K562 (cell line): ENCODE measurements at regions not wholly inside any gene's neighbourhood (a gene's known extent, or its start where the extent isn't known, plus 50 kb on each side); places are given as distances from the start of the nearest gene placed in this dataset.

Experiments
- ATAC-seq: fragments of 200-7000 bp; cut with Tn5 transposase; 3 replicates; pipeline ENCODE4 v1.9.1; 2020; ENCODE audit warnings: moderate library complexity
- BruUV-seq: library from RNA; stranded (reverse); fragments of 400-500 nt; replicated peaks from 2 replicates; lab custom pipeline; 2021; lab: Mats Ljungman, UMichigan
- CTCF ChIA-PET: fragments of 300-600 bp; formaldehyde crosslinking; extraction: SDS; loops from one replicate; lab custom pipeline; 2021; ENCODE audit warnings: low intra/inter-chr PET ratio; lab: Yijun Ruan, JAX
- POLR2A ChIA-PET: fragments of 300-600, 350-650 bp; sonication (Branson Sonifier 250); formaldehyde crosslinking; extraction: SDS; loops from one replicate; lab custom pipeline; 2021; ENCODE audit warnings: antibody characterized with exemption, inconsistent platforms; lab: Yijun Ruan, JAX
- DNase-seq, 4 experiments: peaks; one replicate each; pipeline versions ENCODE4 v3.0.0 to v3.0.0-alpha.2; 2011 to 2018; ENCODE audit warnings: low spot score in 3 of 4, mixed read lengths in 3 of 4; ENCODE audit errors: extremely low read depth in 1 of 4
- FAIRE-seq: peaks from 2 replicates; lab custom pipeline; 2011; peaks lifted over from hg19 to GRCh38; lab: Jason Lieb, UNC
- H2AFZ ChIP-seq: 2 replicates; pipeline ENCODE4 v1.6.0; 2011; ENCODE audit warnings: low read depth, low read length, control low read depth, inconsistent platforms
- H3K27ac ChIP-seq: fragments of 200-600 bp; 3 replicates; pipeline ENCODE4 v1.8.0; 2011; ENCODE audit warnings: low read depth, mild to moderate bottlenecking, control low read depth, inconsistent platforms, low read length, moderate library complexity, mixed read lengths; ENCODE audit errors: extremely low read depth
- H3K27me3 ChIP-seq, 2 experiments: fragments of 300-600 bp in 1 of 2; 2 replicates in 1 of 2; 3 replicates in 1 of 2; pipeline versions ENCODE4 v1.6.0 to v1.8.0; 2011; ENCODE audit warnings: inconsistent platforms in 2 of 2, low read length in 2 of 2, mild to moderate bottlenecking in 1 of 2, mixed read lengths in 1 of 2, moderate library complexity in 1 of 2; ENCODE audit not compliant: control insufficient read depth in 2 of 2, insufficient read depth in 2 of 2
- H3K36me3 ChIP-seq: fragments of 300-600 bp; 3 replicates; pipeline ENCODE4 v1.8.0; 2011; ENCODE audit warnings: mild to moderate bottlenecking, low read length, inconsistent platforms; ENCODE audit not compliant: control insufficient read depth, insufficient read depth
- H3K4me1 ChIP-seq, 2 experiments: fragments of 200-600 bp in 1 of 2; replicated peaks in 1 of 2; 2 replicates in 1 of 2; 3 replicates in 1 of 2; pipeline versions ENCODE4 v1.5.1 to v1.8.0; 2011; ENCODE audit warnings: inconsistent platforms in 2 of 2, low read length in 2 of 2, mild to moderate bottlenecking in 1 of 2, mixed read lengths in 1 of 2, moderate library complexity in 1 of 2; ENCODE audit not compliant: control insufficient read depth in 2 of 2, insufficient read depth in 2 of 2
- H3K4me2 ChIP-seq: 2 replicates; pipeline ENCODE4 v1.6.1; 2011; ENCODE audit warnings: low read length, control low read depth, inconsistent platforms, mixed read lengths; ENCODE audit not compliant: insufficient read depth
- H3K4me3 ChIP-seq: fragments of 200-600 bp; sonication (generic), shearing (Covaris generic); 2 replicates; pipeline ENCODE4 v1.5.1; 2016; ENCODE audit warnings: control low read depth, inconsistent platforms
- H3K79me2 ChIP-seq: fragments of 200-600 bp; 3 replicates; pipeline ENCODE4 v1.8.0; 2011; ENCODE audit warnings: low read length, inconsistent platforms; ENCODE audit not compliant: control insufficient read depth, insufficient read depth
- H3K9ac ChIP-seq, 2 experiments: 2 replicates each; pipeline versions ENCODE4 v1.6.0 to v1.6.1; 2011; ENCODE audit warnings: low read depth in 2 of 2, low read length in 2 of 2, control low read depth in 1 of 2, inconsistent platforms in 1 of 2, mild to moderate bottlenecking in 1 of 2, mixed read lengths in 1 of 2; ENCODE audit not compliant: insufficient read depth in 1 of 2
- H3K9me1 ChIP-seq: one replicate; pipeline ENCODE4 v1.6.0; 2011; ENCODE audit warnings: inconsistent platforms, mild to moderate bottlenecking, low read length, moderate library complexity; ENCODE audit not compliant: control insufficient read depth, insufficient read depth
- H3K9me3 ChIP-seq: replicated peaks from 2 replicates; pipeline ENCODE4 v1.5.1; 2011; ENCODE audit warnings: low read depth, low read length, inconsistent platforms; ENCODE audit not compliant: control insufficient read depth, insufficient read depth
- H4K20me1 ChIP-seq: replicated peaks from 2 replicates; pipeline ENCODE4 v1.6.1; 2011; ENCODE audit warnings: low read length, inconsistent platforms, mixed read lengths; ENCODE audit not compliant: control insufficient read depth, insufficient read depth
- BHLHE40 ChIP-seq: IDR thresholded peaks from 2 replicates; pipeline ENCODE4 v1.6.1; 2011; ENCODE audit warnings: low read length, improper control_type of control experiment
- C11orf30 ChIP-seq: fragments of 450-650 bp; IDR thresholded peaks from 2 replicates; pipeline ENCODE4 v1.6.1; 2016; ENCODE audit warnings: low read depth, mild to moderate bottlenecking
- E2F6 ChIP-seq, 2 experiments: IDR thresholded peaks; 2 replicates each; pipeline ENCODE4 v1.6.1; 2011; ENCODE audit warnings: borderline replicate concordance in 1 of 2, control low read depth in 1 of 2, low read depth in 1 of 2, low read length in 1 of 2, mild to moderate bottlenecking in 1 of 2, mixed read lengths in 1 of 2, moderate library complexity in 1 of 2; ENCODE audit not compliant: insufficient read depth in 1 of 2, insufficient read length in 1 of 2, poor library complexity in 1 of 2, severe bottlenecking in 1 of 2; ENCODE audit errors: extremely low read depth in 1 of 2
- FOSL1 ChIP-seq: fragments of 200-800 bp; sonication (Bioruptor generic); conservative IDR thresholded peaks from 2 replicates; pipeline ENCODE4 v1.6.1; 2016; ENCODE audit warnings: missing genetic modification characterization, missing compliant biosample characterization
- MAFF ChIP-seq: IDR thresholded peaks from 2 replicates; pipeline ENCODE4 v1.6.1; 2012; ENCODE audit warnings: low read length, improper control_type of control experiment
- MAFG ChIP-seq: fragments of 450-650 bp; conservative IDR thresholded peaks from 2 replicates; pipeline ENCODE4 v1.6.1; 2016; ENCODE audit warnings: missing genetic modification characterization, missing compliant biosample characterization
- MTA1 ChIP-seq: fragments of 450-650 bp; IDR thresholded peaks from 2 replicates; pipeline ENCODE4 v1.6.1; 2017; ENCODE audit warnings: borderline replicate concordance
- NFE2 ChIP-seq: IDR thresholded peaks from 2 replicates; pipeline ENCODE4 v1.6.1; 2014; ENCODE audit warnings: antibody characterized with exemption, low read depth
- NR2C1 ChIP-seq, 2 experiments: fragments of 450-650 bp; IDR thresholded peaks; 2 replicates each; pipeline ENCODE4 v1.6.1; 2017; ENCODE audit warnings: mild to moderate bottlenecking in 2 of 2, antibody characterized with exemption in 1 of 2, inconsistent platforms in 1 of 2, missing compliant biosample characterization in 1 of 2, missing genetic modification characterization in 1 of 2
- PTTG1 ChIP-seq: fragments of 450-650 bp; IDR thresholded peaks from 2 replicates; pipeline ENCODE4 v1.6.1; 2016; ENCODE audit warnings: low read depth, mild to moderate bottlenecking, missing genetic modification characterization, missing compliant biosample characterization
- ZEB2 ChIP-seq: fragments of 450-650 bp; IDR thresholded peaks from 2 replicates; pipeline ENCODE4 v1.6.1; 2016
- ZNF316 ChIP-seq: fragments of 450-650 bp; IDR thresholded peaks from 2 replicates; pipeline ENCODE4 v1.6.1; 2016
- WGBS: fragments of 100-300 bp; shearing (Covaris generic); methylation state at CpG from one replicate; pipeline ENCODE4 v1.1.6; 2016; ENCODE audit warnings: low coverage, mixed read lengths; ENCODE audit not compliant: insufficient coverage; ENCODE audit errors: missing lambda C conversion rate; 5-methylcytosine and 5-hydroxymethylcytosine counted together
- in situ Hi-C: fragments of 300-500 bp; cut with MboI; formaldehyde crosslinking; loops from 4 replicates; pipeline ENCODE4 v1.15.0; 2018; ENCODE audit warnings: inconsistent platforms, mixed read lengths
- intact Hi-C: fragments of 100-400 bp; cut with micrococcal nuclease; formaldehyde crosslinking; loops from 2 replicates; pipeline ENCODE4 v1.14.2; 2022
- TF ChIP-seq, protein P1 (sequence below), 2 experiments: fragments of 450-650 bp in 1 of 2; IDR thresholded peaks; 2 replicates each; pipeline ENCODE4 v1.6.1; 2011 to 2017; ENCODE audit warnings: low read depth in 2 of 2, antibody characterized with exemption in 1 of 2, borderline replicate concordance in 1 of 2, low read length in 1 of 2, mild to moderate bottlenecking in 1 of 2, mixed read lengths in 1 of 2; ENCODE audit not compliant: control insufficient read depth in 1 of 2

- TF ChIP-seq E2F6 (IDR thresholded peaks at IDR 0.05; ENCODE audit: borderline replicate concordance in 1 of 2, extremely low read depth in 1 of 2, insufficient read depth in 1 of 2, insufficient read length in 1 of 2, low read depth in 1 of 2, low read length in 1 of 2, poor library complexity in 1 of 2, severe bottlenecking in 1 of 2): peak in 1 of 2 experiments; percentile 27
- TF ChIP-seq BHLHE40: peak; percentile 52
- no peak for TF ChIP-seq PTTG1 (tag)
- no peak for TF ChIP-seq NR2C1 (IDR thresholded peaks at IDR 0.05)
- TF ChIP-seq NR2C1 (tag; IDR thresholded peaks at IDR 0.05): 0 out of 2 replicates have a peak, but pooled peaks have one; percentile 20
- peak; percentile 84 for TF ChIP-seq FOSL1 (tag)
Measured at GRCh38 chr6:138682704-138683527, 90.7 kb upstream of the CCDC28A start (continued).

DNA sequence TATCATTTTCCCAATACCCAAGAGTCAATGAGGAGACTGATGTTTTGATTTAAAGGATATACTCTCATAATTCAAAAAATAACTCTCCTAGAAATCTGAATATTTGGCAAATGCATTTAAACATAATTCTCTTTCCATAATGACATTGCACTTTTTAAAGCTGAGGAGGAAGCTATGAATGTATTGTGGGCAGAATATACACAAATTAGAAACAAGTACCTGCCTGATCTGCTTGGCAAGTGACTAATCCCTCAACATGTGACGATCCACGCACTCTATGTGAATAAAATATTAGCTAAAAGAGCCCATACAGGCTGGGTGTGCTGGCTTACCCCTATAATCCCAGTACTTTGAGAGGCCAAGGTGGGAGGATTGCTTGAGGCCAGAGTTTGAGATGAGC is 88.3 kb upstream of the CCDC28A start:
- DNase-seq (no peak), ATAC-seq (no peak), FAIRE-seq (no peak)
- intact Hi-C loops (no loop called here), in situ Hi-C loops (no loop called here)
- H4K20me1 ChIP-seq: no peaks in the 10 kb centered on the region
- H3K9me3 ChIP-seq: no peaks in the 10 kb centered on the region
- no peak overlapping the region for H3K9ac ChIP-seq
- no peaks in the 10 kb centered on the region for H3K79me2 ChIP-seq
- H3K27me3 ChIP-seq: peaks cover 4 to 20% of the 10 kb centered on the region in 2 experiments; a peak in 3 of 5 replicates
- H2AFZ ChIP-seq: no peak overlapping the region
- H3K27ac ChIP-seq: no peak overlapping the region
- H3K4me1 ChIP-seq: peaks cover 2 to 4% of the 10 kb centered on the region in 2 experiments; a peak in 2 of 5 replicates
- H3K4me2 ChIP-seq: no peak overlapping the region
- H3K36me3 ChIP-seq: no peaks in the 10 kb centered on the region
- no peaks in the 10 kb centered on the region for H3K9me1 ChIP-seq
- WGBS: 5% methylated on average over 2 of the region's 2 CpGs
- no peak overlapping the region for H3K4me3 ChIP-seq
- TF ChIP-seq MAFF: peak; percentile 27; the same call in 1 of the 2 replicates
- TF ChIP-seq ZNF316: peak; percentile 65
- TF ChIP-seq, protein P1, sequence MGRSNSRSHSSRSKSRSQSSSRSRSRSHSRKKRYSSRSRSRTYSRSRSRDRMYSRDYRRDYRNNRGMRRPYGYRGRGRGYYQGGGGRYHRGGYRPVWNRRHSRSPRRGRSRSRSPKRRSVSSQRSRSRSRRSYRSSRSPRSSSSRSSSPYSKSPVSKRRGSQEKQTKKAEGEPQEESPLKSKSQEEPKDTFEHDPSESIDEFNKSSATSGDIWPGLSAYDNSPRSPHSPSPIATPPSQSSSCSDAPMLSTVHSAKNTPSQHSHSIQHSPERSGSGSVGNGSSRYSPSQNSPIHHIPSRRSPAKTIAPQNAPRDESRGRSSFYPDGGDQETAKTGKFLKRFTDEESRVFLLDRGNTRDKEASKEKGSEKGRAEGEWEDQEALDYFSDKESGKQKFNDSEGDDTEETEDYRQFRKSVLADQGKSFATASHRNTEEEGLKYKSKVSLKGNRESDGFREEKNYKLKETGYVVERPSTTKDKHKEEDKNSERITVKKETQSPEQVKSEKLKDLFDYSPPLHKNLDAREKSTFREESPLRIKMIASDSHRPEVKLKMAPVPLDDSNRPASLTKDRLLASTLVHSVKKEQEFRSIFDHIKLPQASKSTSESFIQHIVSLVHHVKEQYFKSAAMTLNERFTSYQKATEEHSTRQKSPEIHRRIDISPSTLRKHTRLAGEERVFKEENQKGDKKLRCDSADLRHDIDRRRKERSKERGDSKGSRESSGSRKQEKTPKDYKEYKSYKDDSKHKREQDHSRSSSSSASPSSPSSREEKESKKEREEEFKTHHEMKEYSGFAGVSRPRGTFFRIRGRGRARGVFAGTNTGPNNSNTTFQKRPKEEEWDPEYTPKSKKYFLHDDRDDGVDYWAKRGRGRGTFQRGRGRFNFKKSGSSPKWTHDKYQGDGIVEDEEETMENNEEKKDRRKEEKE (IDR thresholded peaks at IDR 0.05; ENCODE audit: borderline replicate concordance in 1 of 2, control insufficient read depth in 1 of 2, low read depth in 2 of 2, low read length in 1 of 2): no peak
- peak; percentile 42; the same call in 1 of the 2 replicates for TF ChIP-seq NFE2
- peak; percentile 71 for TF ChIP-seq MAFG (tag)
- TF ChIP-seq C11orf30: peak; percentile 33; the same call in 1 of the 2 replicates
- TF ChIP-seq ZEB2: no peak
- no peak for TF ChIP-seq MTA1
- ChIA-PET CTCF (interaction anchor here (0.7 kb wide), 1 partner anchor 12 kb away, joined by 3 read pairs; no protein-coding TSS in a partner anchor), POLR2A (interaction anchor here (0.6 kb wide), 1 partner anchor 205 kb away, joined by 3 read pairs; no protein-coding TSS in a partner anchor)
- BruUV-seq: no TSS peak
